ENCODE measurements at regions not wholly inside any gene's neighbourhood (a gene's known extent, or its start where the extent isn't known, plus 50 kb on each side); places are given as distances from the start of the nearest gene placed in this dataset.

DNA sequence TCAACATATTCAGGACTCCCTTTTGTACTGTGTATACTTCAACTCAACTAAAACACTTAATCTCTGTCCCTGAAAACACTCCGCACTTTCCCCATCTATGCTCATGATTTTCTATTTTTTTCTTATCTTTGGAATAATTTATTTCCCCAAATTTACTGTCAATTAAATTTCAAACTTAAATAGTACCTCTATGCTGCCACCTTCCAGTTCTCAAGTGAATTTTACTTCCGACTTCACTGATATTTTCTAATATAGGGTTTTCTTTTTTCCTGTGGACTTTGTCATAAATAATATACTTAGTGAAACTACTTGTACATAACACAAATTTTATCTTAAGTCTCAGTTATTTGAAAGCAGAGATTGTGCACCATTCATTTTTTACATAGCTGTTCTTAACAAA lies 1303.3 kb downstream of the OTOL1 start:
- Histone ChIP-seq H3K36me3 (ENCODE audit: insufficient read depth, low read length) (no peaks in the 10 kb centered on the region), H3K9ac (ENCODE audit: low read length) (no peak overlapping the region), H3K27me3 (ENCODE audit: control insufficient read depth in 1 of 2, insufficient read depth in 2 of 2, low read length in 2 of 2) (no peaks in the 10 kb centered on the region), H3K4me3 (ENCODE audit: low read depth in 1 of 2, low read length in 2 of 2) (no peak overlapping the region), H3K4me1 (ENCODE audit: insufficient read depth, low read length) (no peaks in the 10 kb centered on the region), H3K9me3 (ENCODE audit: low read length) (no peaks in the 10 kb centered on the region), H3K27ac (ENCODE audit: low read depth, low read length) (no peak overlapping the region)

DNA sequence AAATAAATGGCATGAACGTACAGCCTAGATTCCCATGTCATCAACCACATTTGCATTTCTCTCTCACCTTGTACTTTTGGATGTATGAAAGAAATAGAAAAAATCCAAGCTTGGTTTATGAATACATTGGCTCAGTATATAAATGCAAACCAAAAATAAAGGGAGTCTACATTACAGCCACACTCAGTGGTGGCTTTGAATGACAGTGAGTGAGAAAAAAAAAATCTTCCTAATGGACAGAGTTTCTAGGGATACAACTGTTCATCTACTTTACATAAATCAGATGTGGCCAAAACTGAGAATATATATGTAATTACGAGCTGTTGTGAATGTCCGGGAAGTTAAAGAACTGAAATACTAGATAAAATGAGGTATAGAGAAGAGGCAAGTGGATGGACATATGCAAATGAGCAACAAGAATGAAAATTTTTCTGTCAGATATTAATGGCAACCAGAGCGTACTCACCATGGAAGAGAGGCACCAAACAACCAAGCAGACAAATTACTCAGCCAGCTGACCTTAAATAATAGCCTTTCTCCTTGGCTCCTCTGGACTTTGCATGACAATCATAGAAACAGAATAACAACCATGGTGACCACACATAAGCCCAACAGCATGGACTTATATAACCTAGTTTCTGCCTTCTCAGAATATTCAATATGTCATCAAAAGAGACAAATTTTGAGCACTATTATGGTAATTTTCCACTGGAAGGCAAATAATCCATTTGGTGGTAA lies 1305.8 kb downstream of the OTOL1 start:
- no peaks in the 10 kb centered on the region for H3K4me1 ChIP-seq (ENCODE audit: insufficient read depth, low read length)
- H3K36me3 ChIP-seq (ENCODE audit: insufficient read depth, low read length) = no peaks in the 10 kb centered on the region
- no peak overlapping the region for H3K4me3 ChIP-seq (ENCODE audit: low read depth in 1 of 2, low read length in 2 of 2)

DNA sequence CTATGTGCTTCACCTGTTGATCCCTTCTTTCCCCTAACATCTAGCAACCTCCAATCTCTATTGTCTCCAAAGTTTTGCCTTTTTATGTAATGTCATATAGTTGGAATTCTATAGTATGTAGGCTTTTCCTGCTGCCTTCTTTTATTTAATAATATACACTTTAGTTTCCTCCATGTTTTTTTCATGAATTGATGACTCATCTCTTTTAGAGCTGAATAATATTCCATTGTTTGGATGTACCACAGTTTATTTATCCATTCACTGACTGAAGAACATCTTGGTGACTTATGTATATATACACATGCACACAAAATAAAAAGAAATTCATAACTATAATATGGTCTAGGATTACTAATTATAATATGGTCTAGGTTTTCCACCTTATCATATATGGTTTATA lies 1314.2 kb downstream of the OTOL1 start:
- H3K27ac ChIP-seq (ENCODE audit: low read depth, low read length) = no peak overlapping the region
- no peaks in the 10 kb centered on the region for H3K27me3 ChIP-seq (ENCODE audit: control insufficient read depth in 1 of 2, insufficient read depth in 2 of 2, low read length in 2 of 2)
- H3K9me3 ChIP-seq (ENCODE audit: low read length) = no peaks in the 10 kb centered on the region
- H3K4me1 ChIP-seq (ENCODE audit: insufficient read depth, low read length) = no peaks in the 10 kb centered on the region
- H3K4me3 ChIP-seq (ENCODE audit: low read depth in 1 of 2, low read length in 2 of 2) = no peak overlapping the region
- H3K9ac ChIP-seq (ENCODE audit: low read length) = no peak overlapping the region
- no peaks in the 10 kb centered on the region for H3K36me3 ChIP-seq (ENCODE audit: insufficient read depth, low read length)

More for the DNA sequence above, 1305.8 kb downstream of the OTOL1 start:
- no peaks in the 10 kb centered on the region for H3K27me3 ChIP-seq (ENCODE audit: control insufficient read depth in 1 of 2, insufficient read depth in 2 of 2, low read length in 2 of 2)
- no peaks in the 10 kb centered on the region for H3K9me3 ChIP-seq (ENCODE audit: low read length)
- H3K9ac ChIP-seq (ENCODE audit: low read length) = no peak overlapping the region
- no peak overlapping the region for H3K27ac ChIP-seq (ENCODE audit: low read depth, low read length)

DNA sequence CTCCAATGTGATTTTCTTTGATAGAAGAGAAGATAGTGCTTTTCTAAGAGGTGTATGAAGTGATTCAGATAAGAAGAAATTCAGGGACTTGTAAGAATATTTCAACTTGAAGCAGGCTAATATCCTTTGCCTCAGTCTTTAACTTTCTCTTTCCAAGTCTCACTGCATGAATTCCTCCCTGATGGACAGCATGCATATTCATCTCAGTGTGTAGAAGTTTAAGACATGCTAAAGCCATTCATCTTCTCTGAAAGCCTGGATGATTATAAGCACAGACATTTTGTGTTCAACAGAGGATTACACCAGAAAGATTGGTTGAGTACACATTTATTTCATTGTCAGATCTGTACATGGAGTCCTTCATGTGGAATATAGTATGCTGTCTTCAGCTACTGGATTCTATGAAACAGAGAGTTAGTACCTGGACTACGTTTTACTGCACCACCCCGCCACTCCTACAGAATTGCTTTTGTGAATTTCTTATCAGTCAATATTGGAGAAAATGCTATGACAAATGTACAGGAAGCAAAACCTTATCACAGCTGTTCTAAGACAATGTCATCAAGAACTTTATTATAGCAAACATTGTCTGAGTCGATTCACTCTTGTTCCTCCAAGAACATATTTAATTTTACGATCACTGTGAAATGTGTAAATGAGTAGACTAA lies 1346.1 kb downstream of the OTOL1 start:
- Histone ChIP-seq H3K9ac (ENCODE audit: low read length) (no peak overlapping the region), H3K27ac (ENCODE audit: low read depth, low read length) (no peak overlapping the region), H3K4me1 (ENCODE audit: insufficient read depth, low read length) (no peaks in the 10 kb centered on the region), H3K36me3 (ENCODE audit: insufficient read depth, low read length) (no peaks in the 10 kb centered on the region), H3K9me3 (ENCODE audit: low read length) (no peaks in the 10 kb centered on the region), H3K27me3 (ENCODE audit: control insufficient read depth in 1 of 2, insufficient read depth in 2 of 2, low read length in 2 of 2) (no peaks in the 10 kb centered on the region), H3K4me3 (ENCODE audit: low read depth in 1 of 2, low read length in 2 of 2) (no peak overlapping the region)

DNA sequence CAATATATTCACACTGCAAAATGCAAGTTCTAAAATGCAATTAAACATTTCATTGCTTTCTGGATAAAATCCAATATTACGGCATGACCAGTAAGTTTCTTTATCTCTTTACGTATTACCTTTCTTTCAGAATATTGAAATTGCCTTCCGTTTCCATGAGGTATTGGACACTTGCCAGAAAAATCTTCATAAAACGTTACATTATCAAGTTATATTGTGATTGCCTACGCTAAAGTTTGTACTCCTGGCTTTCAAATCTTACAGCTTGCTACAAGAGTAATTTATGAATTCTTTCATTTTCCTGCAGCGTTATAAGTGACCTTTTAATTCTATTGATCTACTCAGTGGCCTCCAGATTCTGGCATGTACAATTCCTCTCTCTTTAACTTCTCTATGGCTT lies 1349.3 kb downstream of the OTOL1 start:
- Histone ChIP-seq H3K27ac (ENCODE audit: low read depth, low read length) (no peak overlapping the region), H3K9ac (ENCODE audit: low read length) (no peak overlapping the region), H3K27me3 (ENCODE audit: control insufficient read depth in 1 of 2, insufficient read depth in 2 of 2, low read length in 2 of 2) (no peaks in the 10 kb centered on the region), H3K4me1 (ENCODE audit: insufficient read depth, low read length) (no peaks in the 10 kb centered on the region), H3K4me3 (ENCODE audit: low read depth in 1 of 2, low read length in 2 of 2) (no peak overlapping the region), H3K36me3 (ENCODE audit: insufficient read depth, low read length) (no peaks in the 10 kb centered on the region), H3K9me3 (ENCODE audit: low read length) (no peaks in the 10 kb centered on the region)

DNA sequence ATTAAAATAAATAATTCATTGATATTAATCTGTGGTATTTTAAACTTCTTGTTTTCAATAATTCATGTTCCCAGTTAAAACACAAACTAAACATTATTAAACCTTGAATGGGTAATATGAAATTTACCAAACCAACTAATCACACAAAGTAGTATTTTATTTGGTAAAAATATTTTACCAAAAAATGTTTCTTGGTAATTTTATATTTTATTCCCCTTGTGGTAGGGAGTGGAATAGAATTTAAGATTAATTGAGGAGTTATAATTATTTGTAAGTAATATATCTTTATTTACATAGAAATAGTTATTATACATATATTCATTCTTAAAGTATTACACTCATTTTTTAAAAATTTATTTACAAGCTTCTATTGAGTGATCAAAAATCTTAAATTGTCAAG lies 1350.9 kb downstream of the OTOL1 start:
- Histone ChIP-seq H3K4me3 (ENCODE audit: low read depth in 1 of 2, low read length in 2 of 2) (no peak overlapping the region), H3K36me3 (ENCODE audit: insufficient read depth, low read length) (no peaks in the 10 kb centered on the region), H3K27ac (ENCODE audit: low read depth, low read length) (no peak overlapping the region), H3K4me1 (ENCODE audit: insufficient read depth, low read length) (no peaks in the 10 kb centered on the region), H3K9ac (ENCODE audit: low read length) (no peak overlapping the region), H3K27me3 (ENCODE audit: control insufficient read depth in 1 of 2, insufficient read depth in 2 of 2, low read length in 2 of 2) (no peaks in the 10 kb centered on the region), H3K9me3 (ENCODE audit: low read length) (no peaks in the 10 kb centered on the region)

DNA sequence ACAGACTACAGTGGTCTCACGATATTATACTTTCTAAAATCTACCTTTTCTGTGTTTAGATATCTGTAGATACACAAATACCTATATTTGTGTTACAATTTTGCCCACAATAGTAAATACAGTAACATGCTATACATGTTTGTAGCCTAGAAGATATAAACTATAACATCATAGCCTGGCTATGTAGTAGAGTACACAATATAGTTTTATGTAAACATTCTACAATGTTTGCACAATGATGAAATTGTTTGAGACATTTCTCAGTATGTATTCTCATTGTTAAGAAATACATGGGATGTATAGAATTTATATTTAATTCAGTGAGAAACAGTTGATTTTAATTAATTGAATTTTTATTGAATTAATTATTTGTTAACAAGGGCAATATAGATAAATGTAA lies 1367.0 kb downstream of the OTOL1 start:
- no peak overlapping the region for H3K9ac ChIP-seq (ENCODE audit: low read length)

DNA sequence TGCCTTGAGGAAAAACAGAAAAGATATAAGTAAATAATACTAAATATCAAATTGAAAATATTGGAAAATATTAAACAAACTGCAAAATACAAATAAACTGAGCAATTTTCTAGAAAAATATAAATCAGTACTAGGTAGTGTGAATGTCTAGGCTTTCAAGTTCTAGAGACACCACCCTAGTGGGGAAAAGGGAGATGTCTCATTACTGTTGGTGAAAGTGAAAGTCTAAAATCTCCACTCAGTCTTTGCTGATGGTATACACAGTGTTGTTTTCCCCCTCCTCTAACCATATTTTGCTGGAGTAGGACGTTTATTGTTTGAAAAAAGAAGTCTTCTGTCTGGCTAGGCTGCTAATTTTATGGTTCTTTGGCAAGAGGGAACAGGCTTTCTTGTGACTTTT lies 1368.9 kb downstream of the OTOL1 start:
- H3K4me1 ChIP-seq (ENCODE audit: insufficient read depth, low read length) = no peaks in the 10 kb centered on the region
- H3K36me3 ChIP-seq (ENCODE audit: insufficient read depth, low read length) = no peaks in the 10 kb centered on the region
- H3K4me3 ChIP-seq (ENCODE audit: low read depth in 1 of 2, low read length in 2 of 2) = no peak overlapping the region
- no peak overlapping the region for H3K9ac ChIP-seq (ENCODE audit: low read length)
- no peak overlapping the region for H3K27ac ChIP-seq (ENCODE audit: low read depth, low read length)
- H3K9me3 ChIP-seq (ENCODE audit: low read length) = no peaks in the 10 kb centered on the region
- H3K27me3 ChIP-seq (ENCODE audit: control insufficient read depth in 1 of 2, insufficient read depth in 2 of 2, low read length in 2 of 2) = no peaks in the 10 kb centered on the region

More for the DNA sequence above, 1367.0 kb downstream of the OTOL1 start:
- H3K9me3 ChIP-seq (ENCODE audit: low read length) = no peaks in the 10 kb centered on the region
- no peaks in the 10 kb centered on the region for H3K27me3 ChIP-seq (ENCODE audit: control insufficient read depth in 1 of 2, insufficient read depth in 2 of 2, low read length in 2 of 2)
- H3K4me1 ChIP-seq (ENCODE audit: insufficient read depth, low read length) = no peaks in the 10 kb centered on the region
- H3K4me3 ChIP-seq (ENCODE audit: low read depth in 1 of 2, low read length in 2 of 2) = no peak overlapping the region
- H3K36me3 ChIP-seq (ENCODE audit: insufficient read depth, low read length) = no peaks in the 10 kb centered on the region
- H3K27ac ChIP-seq (ENCODE audit: low read depth, low read length) = no peak overlapping the region

DNA sequence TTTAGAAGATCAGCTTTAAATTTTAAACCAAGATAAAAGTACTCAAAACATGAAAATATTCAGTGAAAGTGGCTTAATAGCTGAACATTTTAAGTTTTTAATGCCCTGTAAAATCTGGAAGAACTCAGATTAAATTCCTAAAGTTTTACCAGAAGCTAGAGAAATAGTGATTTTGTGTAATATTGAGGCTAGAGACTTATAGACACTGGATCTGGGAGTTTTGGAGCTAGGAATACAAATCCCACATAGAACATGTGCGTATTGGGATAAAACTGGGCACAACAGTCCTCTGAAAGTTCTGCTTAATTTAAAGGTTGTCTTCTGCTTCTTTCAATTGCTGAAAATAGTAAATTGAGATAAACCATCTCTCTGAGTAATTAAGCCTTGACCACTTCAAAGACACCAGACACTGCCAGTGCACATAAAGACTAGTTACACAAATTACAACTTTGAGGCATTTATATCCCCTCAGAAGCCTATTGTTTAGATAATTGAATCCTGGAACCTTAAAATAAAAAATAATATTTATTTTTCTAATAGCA lies 1382.5 kb downstream of the OTOL1 start:
- Histone ChIP-seq H3K9ac (ENCODE audit: low read length) (no peak overlapping the region), H3K4me1 (ENCODE audit: insufficient read depth, low read length) (peaks cover 4% of the 10 kb centered on the region), H3K4me3 (ENCODE audit: low read depth in 1 of 2, low read length in 2 of 2) (no peak overlapping the region), H3K9me3 (ENCODE audit: low read length) (no peaks in the 10 kb centered on the region), H3K36me3 (ENCODE audit: insufficient read depth, low read length) (no peaks in the 10 kb centered on the region), H3K27ac (ENCODE audit: low read depth, low read length) (no peak overlapping the region), H3K27me3 (ENCODE audit: control insufficient read depth in 1 of 2, insufficient read depth in 2 of 2, low read length in 2 of 2) (no peaks in the 10 kb centered on the region)

DNA sequence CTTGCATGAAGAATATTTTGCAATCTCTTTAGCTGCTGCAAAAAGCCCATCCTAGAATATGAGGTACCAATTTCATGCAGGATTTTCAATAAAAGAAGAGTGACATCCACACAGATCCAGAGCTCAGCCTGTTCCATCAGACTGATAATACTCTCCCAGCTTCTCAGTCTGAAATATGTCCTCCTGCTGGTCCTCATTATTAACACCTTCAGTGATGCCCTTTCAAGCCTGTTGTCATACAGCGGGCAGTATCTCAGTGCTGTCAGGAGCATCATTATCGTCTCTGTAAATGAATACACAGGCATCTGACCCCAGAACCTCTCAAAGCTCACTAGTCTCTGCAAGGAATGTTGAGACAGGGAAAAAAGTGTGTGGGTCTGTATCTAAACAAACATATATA lies 1387.8 kb downstream of the OTOL1 start:
- H3K9me3 ChIP-seq (ENCODE audit: low read length) = no peaks in the 10 kb centered on the region
- no peak overlapping the region for H3K4me3 ChIP-seq (ENCODE audit: low read depth in 1 of 2, low read length in 2 of 2)
- H3K36me3 ChIP-seq (ENCODE audit: insufficient read depth, low read length) = no peaks in the 10 kb centered on the region
- H3K4me1 ChIP-seq (ENCODE audit: insufficient read depth, low read length) = peaks cover 4% of the 10 kb centered on the region
- no peaks in the 10 kb centered on the region for H3K27me3 ChIP-seq (ENCODE audit: control insufficient read depth in 1 of 2, insufficient read depth in 2 of 2, low read length in 2 of 2)
- H3K9ac ChIP-seq (ENCODE audit: low read length) = no peak overlapping the region
- H3K27ac ChIP-seq (ENCODE audit: low read depth, low read length) = no peak overlapping the region

DNA sequence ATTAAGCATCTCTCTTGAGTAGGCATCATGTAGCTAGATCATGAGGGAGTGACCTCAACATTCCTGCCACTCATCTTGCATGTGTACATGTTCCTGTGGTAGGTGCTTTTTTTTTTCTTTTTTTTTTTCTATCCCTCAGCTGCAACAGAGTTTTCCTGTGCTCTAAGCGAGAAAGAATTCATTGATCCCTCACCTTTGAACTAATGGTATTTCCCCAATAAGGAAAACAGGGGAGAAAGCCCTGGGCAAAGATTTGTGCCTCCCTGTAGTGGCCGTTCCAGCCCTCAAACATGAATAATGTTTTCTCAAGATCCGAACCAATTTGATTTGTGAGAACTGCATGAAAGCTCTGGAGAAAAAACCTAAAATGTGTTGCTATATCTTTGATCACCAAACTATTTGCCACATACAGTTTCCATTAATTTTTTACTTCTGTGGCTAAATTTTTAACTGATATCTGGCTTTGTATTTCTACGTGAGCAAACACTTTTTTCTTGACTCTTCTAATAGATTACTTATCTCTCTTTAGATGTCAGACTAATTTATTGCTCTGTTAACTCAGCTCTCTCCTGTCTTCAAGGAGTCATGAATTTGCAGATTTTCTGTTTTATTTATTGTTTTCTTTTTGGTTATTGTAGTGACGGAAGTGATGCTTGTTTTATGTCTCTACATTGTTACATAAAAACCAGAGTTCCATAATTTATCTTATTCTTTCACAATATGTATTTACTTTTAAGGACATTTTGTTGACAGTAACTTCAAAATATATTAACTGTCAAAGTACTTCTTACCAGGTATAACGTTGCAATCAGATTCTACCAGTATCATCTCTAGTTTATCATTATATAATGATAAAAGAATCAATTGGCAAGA lies 1396.5 kb downstream of the OTOL1 start:
- Histone ChIP-seq H3K9me3 (ENCODE audit: low read length) (no peaks in the 10 kb centered on the region), H3K27ac (ENCODE audit: low read depth, low read length) (no peak overlapping the region), H3K4me3 (ENCODE audit: low read depth in 1 of 2, low read length in 2 of 2) (no peak overlapping the region), H3K36me3 (ENCODE audit: insufficient read depth, low read length) (no peaks in the 10 kb centered on the region), H3K9ac (ENCODE audit: low read length) (no peak overlapping the region), H3K4me1 (ENCODE audit: insufficient read depth, low read length) (no peaks in the 10 kb centered on the region), H3K27me3 (ENCODE audit: control insufficient read depth in 1 of 2, insufficient read depth in 2 of 2, low read length in 2 of 2) (no peaks in the 10 kb centered on the region)

Data from muscle layer of colon (tissue), 2 donors.